Skeletal muscle tissue (tissue), 3 donors: ENCODE measurements at regions not wholly inside any gene's neighbourhood (a gene's known extent, or its start where the extent isn't known, plus 50 kb on each side); places are given as distances from the start of the nearest gene placed in this dataset.
"Not testable (repeated sequence)": the region's sequence is repeated elsewhere in the genome, so short reads cannot be mapped to it uniquely, and the experiment has no call there.

ENCODE experiments used
- H3K27ac ChIP-seq: one replicate; pipeline ENCODE4 v1.7.0; 2013; ENCODE audit warnings: mild to moderate bottlenecking, low read depth, low read length, inconsistent platforms
- H3K27me3 ChIP-seq, 3 donors: one replicate each; pipeline ENCODE4 v1.7.0; 2013; ENCODE audit warnings: low read length in 3 of 3; ENCODE audit not compliant: control insufficient read depth in 3 of 3, insufficient read depth in 3 of 3
- H3K36me3 ChIP-seq, 3 donors: one replicate each; pipeline ENCODE4 v1.7.0; 2013; ENCODE audit warnings: low read length in 3 of 3; ENCODE audit not compliant: control insufficient read depth in 3 of 3, insufficient read depth in 3 of 3
- H3K4me1 ChIP-seq, 3 donors: one replicate each; pipeline ENCODE4 v1.7.0; 2013; ENCODE audit warnings: low read length in 3 of 3, mild to moderate bottlenecking in 3 of 3; ENCODE audit not compliant: control insufficient read depth in 3 of 3, insufficient read depth in 3 of 3
- H3K4me3 ChIP-seq, 3 donors: one replicate each; pipeline ENCODE4 v1.7.0; 2013; ENCODE audit warnings: low read length in 3 of 3
- H3K9ac ChIP-seq, 3 donors: one replicate each; pipeline ENCODE4 v1.7.0; 2013; ENCODE audit warnings: low read length in 3 of 3, mild to moderate bottlenecking in 3 of 3, moderate library complexity in 2 of 3, low read depth in 1 of 3
- H3K9me3 ChIP-seq, 3 donors: one replicate each; pipeline ENCODE4 v1.7.0; 2013; ENCODE audit warnings: low read length in 3 of 3; ENCODE audit not compliant: control insufficient read depth in 3 of 3
- donor health status: Osteomylitis.

- H3K4me1 ChIP-seq, H3K9me3 ChIP-seq, H3K27ac ChIP-seq, H3K4me3 ChIP-seq, H3K27me3 ChIP-seq, H3K36me3 ChIP-seq, H3K9ac ChIP-seq: not testable (repeated sequence)
These were observed 262.0 kb downstream of the SMARCA2 start for GRCh38 chr9:2277133-2277532.

- H3K27ac ChIP-seq, H3K4me3 ChIP-seq, H3K4me1 ChIP-seq, H3K9me3 ChIP-seq, H3K36me3 ChIP-seq, H3K9ac ChIP-seq, H3K27me3 ChIP-seq: not testable (repeated sequence)
These were observed 262.5 kb downstream of the SMARCA2 start for GRCh38 chr9:2277644-2278043.

DNA sequence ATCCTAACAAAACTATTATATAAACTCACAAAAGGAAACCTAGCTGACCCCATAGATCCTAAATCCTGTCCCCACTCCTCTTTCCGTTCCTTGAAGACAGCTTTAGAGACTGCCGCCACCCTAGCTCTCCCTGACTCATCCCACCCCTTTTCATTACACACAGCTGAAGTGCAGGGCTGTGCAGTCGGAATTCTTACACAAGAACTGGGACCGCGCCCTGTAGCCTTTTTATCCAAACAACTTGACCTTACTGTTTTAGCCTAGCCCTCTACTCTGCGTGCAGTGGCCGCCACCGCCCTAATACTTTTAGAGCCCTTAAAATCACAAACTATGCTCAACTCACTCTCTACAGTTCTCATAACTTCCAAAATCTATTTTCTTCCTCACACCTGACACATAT, 264.0 kb downstream of the SMARCA2 start:
- H3K27ac ChIP-seq, result not testable (repeated sequence)

GRCh38 chr9:2281031-2281802, 266.1 kb downstream of the SMARCA2 start:
- Histone ChIP-seq H3K4me1 (no peaks in the 10 kb centered on the region), H3K27ac (no peak overlapping the region), H3K9me3 (no peaks in the 10 kb centered on the region), H3K9ac (no peak overlapping the region), H3K4me3 (no peak overlapping the region), H3K36me3 (no peaks in the 10 kb centered on the region), H3K27me3 (no peaks in the 10 kb centered on the region)

More for the DNA sequence above, 264.0 kb downstream of the SMARCA2 start:
- not testable (repeated sequence) for H3K4me3 ChIP-seq, H3K4me1 ChIP-seq, H3K9ac ChIP-seq, H3K36me3 ChIP-seq, H3K27me3 ChIP-seq, H3K9me3 ChIP-seq

DNA sequence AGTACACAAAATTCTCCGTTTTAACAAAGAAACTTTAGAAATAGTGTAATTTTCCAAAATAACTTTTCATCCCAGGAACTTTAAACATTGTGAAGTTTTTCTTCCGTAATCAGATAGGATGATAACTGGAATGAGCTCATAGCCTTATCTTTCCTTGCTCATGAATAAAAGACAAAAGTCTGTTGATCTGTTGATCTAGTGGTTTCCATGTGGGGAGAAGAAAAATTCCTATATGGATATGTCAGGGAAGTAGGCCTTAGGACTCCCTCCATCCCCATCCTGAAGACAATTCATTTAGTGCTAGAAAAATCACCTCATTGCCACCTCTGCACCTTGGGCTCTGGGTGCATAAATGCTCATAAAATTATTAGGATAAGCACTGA, 266.6 kb downstream of the SMARCA2 start:
- no peak overlapping the region for H3K27ac ChIP-seq
- peaks cover 0 to 4% (median 0%) of the 10 kb centered on the region in 3 donors for H3K4me1 ChIP-seq
- H3K4me3 ChIP-seq, result no peak overlapping the region
- H3K36me3 ChIP-seq, result no peaks in the 10 kb centered on the region
- no peak overlapping the region for H3K9ac ChIP-seq
- no peaks in the 10 kb centered on the region for H3K9me3 ChIP-seq
- no peaks in the 10 kb centered on the region for H3K27me3 ChIP-seq

- H3K9me3 ChIP-seq, result no peaks in the 10 kb centered on the region
- H3K4me1 ChIP-seq, result peaks cover 0 to 4% (median 0%) of the 10 kb centered on the region in 3 donors
- H3K4me3 ChIP-seq, result no peak overlapping the region
- H3K27me3 ChIP-seq, result no peaks in the 10 kb centered on the region
- no peak overlapping the region for H3K27ac ChIP-seq
- no peak overlapping the region for H3K9ac ChIP-seq
- no peaks in the 10 kb centered on the region for H3K36me3 ChIP-seq
These were observed 269.6 kb downstream of the SMARCA2 start for GRCh38 chr9:2284770-2285169.

DNA sequence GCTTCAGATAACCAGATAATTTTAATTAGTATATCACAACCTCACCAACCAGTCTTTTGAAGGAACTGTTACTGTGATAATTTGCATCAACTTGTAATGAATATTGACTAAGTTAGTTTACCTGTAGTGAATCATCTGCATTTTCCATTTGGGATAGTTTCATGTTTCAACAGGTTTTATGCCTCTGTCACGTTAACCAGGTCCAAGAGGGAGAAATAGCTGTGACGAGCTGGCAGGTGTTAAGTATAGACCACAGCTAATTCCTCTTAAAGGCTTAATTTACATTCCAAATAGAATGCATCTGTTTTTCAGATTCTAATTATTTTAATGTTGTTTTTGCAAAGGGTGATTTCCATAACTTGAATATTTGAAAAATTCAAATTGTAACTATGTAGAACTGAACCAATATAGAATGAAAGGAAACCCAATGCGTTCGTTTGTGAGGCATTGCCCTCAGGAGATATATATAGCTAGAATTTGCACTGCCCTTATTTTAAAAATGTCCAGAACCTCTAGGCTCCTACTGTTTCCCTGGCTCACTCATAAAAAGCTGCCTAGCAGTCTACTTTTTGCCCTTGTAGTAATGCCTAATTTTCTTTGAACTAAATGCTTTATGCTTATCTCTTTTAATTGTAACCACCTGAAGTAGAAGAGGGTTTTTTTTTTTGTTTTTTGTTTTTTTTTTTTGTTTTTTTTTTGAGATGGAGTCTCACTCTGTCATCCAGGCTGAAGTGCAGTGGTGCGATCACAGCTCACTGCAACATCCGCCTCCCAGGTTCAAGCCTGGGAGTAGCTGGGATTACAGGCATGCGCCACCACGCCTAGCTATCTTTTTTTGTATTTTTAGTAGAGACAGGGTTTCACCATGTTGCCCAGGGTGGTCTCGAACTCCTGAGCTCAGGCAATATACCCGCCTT, 270.5 kb downstream of the SMARCA2 start:
- H3K9ac ChIP-seq, result no peak overlapping the region
- peaks cover 0 to 4% (median 0%) of the 10 kb centered on the region in 3 donors for H3K4me1 ChIP-seq
- no peaks in the 10 kb centered on the region for H3K9me3 ChIP-seq
- H3K4me3 ChIP-seq, result peak overlapping the region in 1 of 3 donors; percentile 9
- no peaks in the 10 kb centered on the region for H3K27me3 ChIP-seq
- no peak overlapping the region for H3K27ac ChIP-seq
- H3K36me3 ChIP-seq, result no peaks in the 10 kb centered on the region

- H3K9me3 ChIP-seq, result no peaks in the 10 kb centered on the region
- H3K27me3 ChIP-seq, result no peaks in the 10 kb centered on the region
- no peak overlapping the region for H3K27ac ChIP-seq
- H3K36me3 ChIP-seq, result no peaks in the 10 kb centered on the region
- H3K4me3 ChIP-seq, result no peak overlapping the region
- no peak overlapping the region for H3K9ac ChIP-seq
- H3K4me1 ChIP-seq, result peaks cover 0 to 4% (median 0%) of the 10 kb centered on the region in 3 donors
These were observed 271.2 kb downstream of the SMARCA2 start for GRCh38 chr9:2286333-2286705.

DNA sequence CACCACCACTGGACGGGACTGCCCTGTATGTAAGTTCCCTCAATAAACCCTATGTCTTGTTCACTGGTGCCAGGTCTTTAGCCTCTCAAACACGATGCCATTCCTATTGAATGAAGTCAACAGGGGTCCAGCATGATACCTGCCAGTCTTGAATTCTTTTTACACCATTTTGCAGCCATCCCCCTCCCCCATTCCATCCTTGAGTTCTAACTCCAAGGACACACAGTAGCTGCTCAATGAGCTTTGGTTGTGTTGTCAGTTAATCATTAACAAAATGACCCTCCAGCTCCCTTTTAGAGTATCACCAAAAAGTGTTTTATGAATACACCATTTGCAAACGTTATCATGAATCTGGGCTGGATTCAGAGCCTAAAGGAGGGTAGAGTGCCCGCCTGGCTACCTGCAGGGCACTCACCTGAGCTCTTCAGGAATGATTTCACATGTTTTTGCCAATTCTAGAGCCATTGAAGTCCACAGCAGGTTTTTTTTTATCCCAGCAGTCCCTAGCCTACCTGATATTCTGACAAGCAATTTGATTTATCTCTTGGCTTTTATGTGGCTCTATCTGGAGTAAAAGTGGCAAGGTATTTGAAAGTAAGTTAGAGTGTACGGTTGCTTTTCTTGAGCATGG, 271.8 kb downstream of the SMARCA2 start:
- Histone ChIP-seq H3K9me3 (no peaks in the 10 kb centered on the region), H3K36me3 (no peaks in the 10 kb centered on the region), H3K4me3 (no peak overlapping the region), H3K9ac (no peak overlapping the region), H3K27me3 (no peaks in the 10 kb centered on the region), H3K4me1 (peaks cover 4 to 7% (median 5%) of the 10 kb centered on the region in 3 donors), H3K27ac (no peak overlapping the region)

DNA sequence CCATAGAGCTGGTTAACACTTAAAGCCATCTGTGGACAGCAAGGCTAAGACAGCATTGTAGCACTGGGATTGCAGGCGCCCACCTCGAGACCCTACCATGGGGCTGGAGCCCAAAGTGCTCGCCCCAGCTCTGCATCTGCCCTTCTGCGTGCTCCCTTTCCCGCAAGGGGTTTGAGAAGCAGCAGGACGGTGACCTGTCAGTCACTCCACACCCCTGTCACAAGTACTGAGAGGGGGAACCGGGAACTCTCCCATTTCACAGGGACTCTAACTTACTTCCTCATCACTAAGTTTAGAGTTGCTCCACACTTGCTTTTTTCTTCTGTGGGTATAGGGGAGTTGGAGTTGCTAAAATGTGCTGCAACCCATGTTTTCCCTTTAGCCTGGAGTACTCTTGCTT, 273.2 kb downstream of the SMARCA2 start:
- peaks cover 8 to 11% (median 8%) of the 10 kb centered on the region in 3 donors for H3K4me1 ChIP-seq
- H3K27ac ChIP-seq, result no peak overlapping the region
- no peaks in the 10 kb centered on the region for H3K27me3 ChIP-seq
- no peaks in the 10 kb centered on the region for H3K9me3 ChIP-seq
- H3K36me3 ChIP-seq, result no peaks in the 10 kb centered on the region
- no peak overlapping the region for H3K9ac ChIP-seq
- H3K4me3 ChIP-seq, result no peak overlapping the region
